Glutamatergic neuron (in vitro differentiated cells): ENCODE measurements at regions not wholly inside any gene's neighbourhood (a gene's known extent, or its start where the extent isn't known, plus 50 kb on each side); places are given as distances from the start of the nearest gene placed in this dataset.
"Not testable (repeated sequence)": the region's sequence is repeated elsewhere in the genome, so short reads cannot be mapped to it uniquely, and the experiment has no call there.

Experiments
- DNase-seq: peaks from one replicate; pipeline ENCODE4 v3.0.0; 2022
- H3K27ac Mint-ChIP-seq: one replicate; pipeline ENCODE4 v1.8.0; 2020; ENCODE audit warnings: mild to moderate bottlenecking, mixed read lengths, inconsistent platforms; ENCODE audit not compliant: unreplicated experiment
- H3K27me3 Mint-ChIP-seq: one replicate; pipeline ENCODE4 v1.8.0; 2020; ENCODE audit warnings: mild to moderate bottlenecking, moderate library complexity, mixed read lengths, inconsistent platforms; ENCODE audit not compliant: unreplicated experiment
- H3K36me3 Mint-ChIP-seq: one replicate; pipeline ENCODE4 v1.8.0; 2020; ENCODE audit warnings: mild to moderate bottlenecking, mixed read lengths, inconsistent platforms; ENCODE audit not compliant: unreplicated experiment
- H3K4me1 Mint-ChIP-seq: one replicate; pipeline ENCODE4 v1.8.0; 2020; ENCODE audit warnings: mild to moderate bottlenecking, low read depth, mixed read lengths, inconsistent platforms; ENCODE audit not compliant: unreplicated experiment
- H3K4me3 Mint-ChIP-seq: one replicate; pipeline ENCODE4 v1.8.0; 2020; ENCODE audit warnings: mild to moderate bottlenecking, mixed read lengths, inconsistent platforms; ENCODE audit not compliant: unreplicated experiment
- H3K9me3 Mint-ChIP-seq: one replicate; pipeline ENCODE4 v1.8.0; 2020; ENCODE audit warnings: mild to moderate bottlenecking, moderate library complexity, mixed read lengths, inconsistent platforms; ENCODE audit not compliant: unreplicated experiment
- TF ChIP-seq, protein P1 (sequence below): fragments of 200-600 bp; sonication (generic); IDR thresholded peaks from one replicate; pipeline ENCODE4 v1.5.0; 2021; ENCODE audit not compliant: partially characterized antibody, unreplicated experiment

DNA sequence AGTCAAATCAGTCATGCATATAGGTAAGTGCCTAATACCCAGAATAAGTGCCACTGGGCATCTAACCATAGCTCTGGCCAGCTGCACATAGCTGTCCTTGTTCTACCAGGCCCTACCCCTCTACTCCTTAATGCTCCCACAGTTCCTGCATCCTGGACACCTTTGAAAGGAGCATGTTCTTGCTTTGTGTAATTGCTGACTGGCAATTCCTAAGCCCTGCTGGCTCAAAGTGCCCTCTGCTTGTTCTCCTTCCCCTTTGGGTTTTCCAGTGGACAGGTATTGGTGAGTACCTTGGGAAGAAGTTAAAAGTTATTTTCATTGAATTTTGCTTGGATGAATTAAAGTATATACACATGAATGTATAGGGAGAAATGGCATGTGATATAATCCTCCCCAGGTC is 516.4 kb downstream of the ETNK1 start:
- no peaks in the 10 kb centered on the region for H3K4me1 Mint-ChIP-seq
- peaks cover 9% of the 10 kb centered on the region for H3K9me3 Mint-ChIP-seq
- H3K27me3 Mint-ChIP-seq: peaks cover 3% of the 10 kb centered on the region
- H3K4me3 Mint-ChIP-seq: no peak overlapping the region
- H3K36me3 Mint-ChIP-seq: peaks cover 16% of the 10 kb centered on the region
- no peak for DNase-seq
- no peak overlapping the region for H3K27ac Mint-ChIP-seq
- TF ChIP-seq, protein P1, sequence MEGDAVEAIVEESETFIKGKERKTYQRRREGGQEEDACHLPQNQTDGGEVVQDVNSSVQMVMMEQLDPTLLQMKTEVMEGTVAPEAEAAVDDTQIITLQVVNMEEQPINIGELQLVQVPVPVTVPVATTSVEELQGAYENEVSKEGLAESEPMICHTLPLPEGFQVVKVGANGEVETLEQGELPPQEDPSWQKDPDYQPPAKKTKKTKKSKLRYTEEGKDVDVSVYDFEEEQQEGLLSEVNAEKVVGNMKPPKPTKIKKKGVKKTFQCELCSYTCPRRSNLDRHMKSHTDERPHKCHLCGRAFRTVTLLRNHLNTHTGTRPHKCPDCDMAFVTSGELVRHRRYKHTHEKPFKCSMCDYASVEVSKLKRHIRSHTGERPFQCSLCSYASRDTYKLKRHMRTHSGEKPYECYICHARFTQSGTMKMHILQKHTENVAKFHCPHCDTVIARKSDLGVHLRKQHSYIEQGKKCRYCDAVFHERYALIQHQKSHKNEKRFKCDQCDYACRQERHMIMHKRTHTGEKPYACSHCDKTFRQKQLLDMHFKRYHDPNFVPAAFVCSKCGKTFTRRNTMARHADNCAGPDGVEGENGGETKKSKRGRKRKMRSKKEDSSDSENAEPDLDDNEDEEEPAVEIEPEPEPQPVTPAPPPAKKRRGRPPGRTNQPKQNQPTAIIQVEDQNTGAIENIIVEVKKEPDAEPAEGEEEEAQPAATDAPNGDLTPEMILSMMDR: no peak

DNA sequence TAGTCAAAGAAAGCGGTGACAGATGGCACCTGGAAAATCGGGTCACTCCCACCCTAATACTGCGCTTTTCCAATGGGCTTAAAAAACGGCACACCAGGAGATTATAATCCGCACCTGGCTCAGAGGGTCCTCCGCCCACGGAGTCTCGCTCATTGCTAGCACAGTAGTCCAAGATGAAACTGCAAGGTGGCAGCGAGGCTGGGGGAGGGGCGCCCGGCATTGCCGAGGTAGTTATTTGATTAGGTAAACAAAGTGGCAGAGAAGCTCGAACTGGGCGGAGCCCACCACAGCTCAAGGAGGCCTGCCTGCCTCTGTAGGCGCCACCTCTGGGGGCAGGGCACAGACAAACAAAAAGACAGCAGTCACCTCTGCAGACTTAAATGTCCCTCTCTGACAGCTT is 521.1 kb downstream of the ETNK1 start:
- H3K27ac Mint-ChIP-seq, H3K4me1 Mint-ChIP-seq, H3K9me3 Mint-ChIP-seq, DNase-seq, H3K4me3 Mint-ChIP-seq, H3K27me3 Mint-ChIP-seq: not testable (repeated sequence)
- peaks cover 16% of the 10 kb centered on the region for H3K36me3 Mint-ChIP-seq

DNA sequence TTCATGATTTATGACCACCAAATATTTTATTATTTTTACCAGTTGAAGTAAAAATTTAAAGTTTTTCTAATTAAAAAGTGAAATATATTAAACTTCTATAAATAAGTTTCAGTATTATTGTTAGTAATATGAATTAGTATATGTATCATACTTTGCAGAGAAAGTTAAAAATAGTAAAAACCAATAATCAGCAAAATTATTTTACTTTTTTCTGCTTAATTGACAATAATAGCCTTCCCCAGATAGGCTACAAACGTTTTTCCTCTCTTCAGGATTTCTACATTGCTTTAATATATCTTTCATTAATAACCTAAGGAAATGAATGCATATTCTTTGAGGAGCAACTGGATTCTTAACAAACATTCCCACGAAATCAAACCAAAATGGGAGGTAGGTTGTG is 543.5 kb downstream of the ETNK1 start:
- Mint-ChIP-seq H3K9me3 (no peaks in the 10 kb centered on the region), H3K4me1 (no peaks in the 10 kb centered on the region), H3K27ac (no peak overlapping the region), H3K27me3 (no peaks in the 10 kb centered on the region), H3K4me3 (no peak overlapping the region), H3K36me3 (no peaks in the 10 kb centered on the region)
- TF ChIP-seq, protein P1: no peak
- DNase-seq: no peak

DNA sequence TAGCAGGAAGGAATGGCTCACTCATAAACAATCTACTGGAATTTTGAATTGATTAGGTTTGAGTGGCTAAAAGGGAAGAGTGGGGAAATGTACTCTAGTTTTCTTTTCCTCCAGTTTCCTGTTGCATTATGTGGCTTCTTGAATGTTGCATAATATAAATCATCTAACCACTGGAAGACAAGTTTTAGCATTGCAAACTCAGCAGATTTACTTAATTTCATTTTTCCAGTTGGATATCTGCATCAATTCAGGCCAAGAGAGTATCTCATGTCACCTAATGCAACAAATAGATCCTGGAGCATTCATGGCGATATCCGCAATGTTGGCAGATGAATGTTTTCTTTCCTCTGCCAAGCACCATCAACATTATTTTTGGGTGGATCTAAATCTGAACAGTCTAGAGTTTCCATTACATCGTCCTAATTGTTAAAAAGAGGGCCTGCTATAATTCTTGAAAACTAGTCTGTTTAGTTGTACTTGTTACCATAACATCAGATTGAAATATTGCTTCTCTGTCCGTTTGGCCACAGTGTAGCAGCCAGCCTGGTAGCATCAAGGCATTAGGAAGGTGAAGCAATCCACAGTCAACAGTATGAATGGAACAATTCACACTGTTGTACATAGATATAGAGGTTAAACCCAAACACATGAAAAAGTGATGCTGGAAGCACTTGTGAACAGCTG is 544.2 kb downstream of the ETNK1 start:
- TF ChIP-seq, protein P1: no peak
- Mint-ChIP-seq H3K27me3 (no peaks in the 10 kb centered on the region), H3K36me3 (no peaks in the 10 kb centered on the region)

DNA sequence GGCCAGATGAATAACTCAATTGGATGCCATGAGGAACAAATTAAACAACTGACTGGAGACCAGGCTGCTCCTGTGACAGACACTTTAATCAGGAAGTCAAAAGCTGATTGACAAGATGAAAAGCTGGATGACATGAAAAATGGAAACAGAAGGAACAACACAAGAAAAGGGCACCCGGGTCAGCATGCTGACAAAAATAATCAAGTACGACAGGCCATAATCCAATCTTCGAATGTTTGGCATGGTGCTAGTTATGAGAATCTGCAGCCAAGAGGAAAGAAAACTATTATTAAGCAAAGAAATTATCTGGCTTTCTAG is 544.7 kb downstream of the ETNK1 start:
- H3K27me3 Mint-ChIP-seq: no peaks in the 10 kb centered on the region
- H3K9me3 Mint-ChIP-seq: no peaks in the 10 kb centered on the region
- TF ChIP-seq, protein P1: no peak
- H3K36me3 Mint-ChIP-seq: no peaks in the 10 kb centered on the region
- no peak overlapping the region for H3K4me3 Mint-ChIP-seq
- H3K27ac Mint-ChIP-seq: no peak overlapping the region
- no peaks in the 10 kb centered on the region for H3K4me1 Mint-ChIP-seq
- no peak for DNase-seq

More for the DNA sequence above, 544.2 kb downstream of the ETNK1 start:
- H3K27ac Mint-ChIP-seq: no peak overlapping the region
- H3K4me1 Mint-ChIP-seq: no peaks in the 10 kb centered on the region
- DNase-seq: no peak
- no peak overlapping the region for H3K4me3 Mint-ChIP-seq
- no peaks in the 10 kb centered on the region for H3K9me3 Mint-ChIP-seq
